ENCODE measurements at regions not wholly inside any gene's neighbourhood (a gene's known extent, or its start where the extent isn't known, plus 50 kb on each side); places are given as distances from the start of the nearest gene placed in this dataset.

GRCh38 chr15:93270937-93271467 lies 182.0 kb upstream of the RGMA start:
- no peak for TF ChIP-seq CTCF (conservative IDR thresholded peaks at IDR 0.05; ENCODE audit: low read length)
- no peak for DNase-seq (ENCODE audit: low read depth)
- no peak overlapping the region for H3K4me3 ChIP-seq (ENCODE audit: low read length)

DNA sequence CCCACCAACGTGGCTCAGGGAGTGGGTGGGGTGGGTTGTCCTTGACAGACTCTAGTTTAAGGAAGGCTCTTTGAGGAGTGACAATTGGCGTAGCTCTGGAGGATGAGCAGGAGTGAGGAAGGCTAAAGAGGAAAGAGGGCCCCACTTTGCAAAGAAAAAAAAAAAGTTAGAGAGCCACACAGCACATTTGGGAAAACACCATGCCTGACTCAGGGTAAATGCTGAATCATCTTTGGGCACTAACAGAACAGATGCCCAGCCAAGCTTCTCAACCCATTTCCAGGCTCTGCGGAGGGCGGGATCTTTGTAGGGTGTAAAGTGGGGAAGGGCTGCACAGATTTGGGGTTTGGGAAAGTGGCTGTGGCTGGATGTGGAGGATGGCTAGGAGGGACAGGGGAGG lies 179.1 kb upstream of the RGMA start:
- H3K4me3 ChIP-seq (ENCODE audit: low read length), result no peak overlapping the region
- no peak for TF ChIP-seq CTCF (conservative IDR thresholded peaks at IDR 0.05; ENCODE audit: low read length)
- DNase-seq (ENCODE audit: low read depth), result no peak

DNA sequence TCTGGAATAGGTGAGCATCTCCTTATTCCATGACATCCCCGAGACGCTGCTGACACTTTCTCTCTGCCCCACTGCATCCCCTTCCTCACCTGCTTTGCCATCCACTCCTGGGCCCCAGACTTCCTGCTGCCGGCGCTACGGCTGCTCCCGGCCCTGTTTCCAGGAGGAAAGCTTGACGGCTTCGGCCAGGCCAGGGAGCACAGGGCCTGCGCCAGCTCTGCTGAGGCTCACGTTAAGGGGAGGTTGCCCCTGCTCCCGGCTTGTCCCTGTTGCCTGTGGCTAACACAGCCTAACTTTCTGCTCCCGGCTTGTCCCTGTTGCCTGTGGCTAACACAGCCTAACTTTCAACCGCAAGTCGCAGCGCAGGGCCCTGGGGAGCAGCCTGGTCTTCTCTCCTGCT lies 177.3 kb upstream of the RGMA start:
- DNase-seq (ENCODE audit: low read depth), result no peak
- no peak overlapping the region for H3K4me3 ChIP-seq (ENCODE audit: low read length)
- no peak for TF ChIP-seq CTCF (conservative IDR thresholded peaks at IDR 0.05; ENCODE audit: low read length)

DNA sequence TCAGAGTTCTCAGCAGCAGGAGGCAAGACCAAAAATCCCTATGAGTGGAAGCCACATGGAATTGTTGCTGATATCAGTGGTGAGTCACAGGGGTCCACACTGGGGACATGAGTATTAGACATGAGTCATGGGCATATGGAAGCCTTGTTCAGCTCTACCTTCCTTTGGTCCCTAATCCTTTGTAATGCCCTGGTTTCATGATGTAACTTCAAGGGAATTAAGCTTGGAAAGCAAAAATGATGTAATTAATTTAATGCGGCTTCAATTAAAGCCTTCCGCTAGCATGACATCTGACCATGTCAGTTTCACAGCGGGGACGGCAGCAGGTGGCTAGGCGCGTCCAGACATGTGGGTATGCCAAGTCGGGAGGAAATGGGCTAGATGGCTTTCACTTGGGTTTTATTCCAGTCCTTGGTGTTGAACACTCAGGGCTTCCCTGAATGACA lies 176.1 kb upstream of the RGMA start:
- no peak for DNase-seq (ENCODE audit: low read depth)
- H3K4me3 ChIP-seq (ENCODE audit: low read length), result no peak overlapping the region
- no peak for TF ChIP-seq CTCF (conservative IDR thresholded peaks at IDR 0.05; ENCODE audit: low read length)

- DNase-seq (ENCODE audit: low read depth), result no peak
- no peak overlapping the region for H3K4me3 ChIP-seq (ENCODE audit: low read length)
- no peak for TF ChIP-seq CTCF (conservative IDR thresholded peaks at IDR 0.05; ENCODE audit: low read length)
Observed at GRCh38 chr15:93261845-93262244, 172.8 kb upstream of the RGMA start.

DNA sequence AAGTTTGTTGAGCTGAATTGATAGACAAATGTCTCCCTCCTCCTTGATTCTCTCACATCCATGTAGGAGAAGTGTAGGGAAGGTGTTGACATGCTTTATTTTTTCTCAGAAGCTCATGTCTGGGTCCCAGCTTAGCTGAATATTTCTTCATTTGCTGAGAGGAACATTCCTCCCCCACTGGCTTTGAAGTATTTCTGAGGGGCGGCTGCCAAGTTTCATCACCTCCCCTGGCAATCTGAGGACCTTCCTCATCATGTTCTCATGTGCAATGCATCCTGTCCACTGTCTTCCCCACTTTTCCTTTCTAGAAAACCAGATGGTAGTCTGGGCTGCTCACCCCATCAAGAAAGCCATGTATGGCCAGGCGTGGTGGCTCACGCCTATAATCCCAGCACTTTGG lies 168.9 kb upstream of the RGMA start:
- TF ChIP-seq CTCF (conservative IDR thresholded peaks at IDR 0.05; ENCODE audit: low read length), result no peak
- H3K4me3 ChIP-seq (ENCODE audit: low read length), result no peak overlapping the region
- no peak for DNase-seq (ENCODE audit: low read depth)

- TF ChIP-seq CTCF (conservative IDR thresholded peaks at IDR 0.05; ENCODE audit: low read length), result no peak
- DNase-seq (ENCODE audit: low read depth), result no peak
- H3K4me3 ChIP-seq (ENCODE audit: low read length), result no peak overlapping the region
Observed at GRCh38 chr15:93253681-93254080, 164.7 kb upstream of the RGMA start.
